GM21381 (cell line): ENCODE measurements at regions not wholly inside any gene's neighbourhood (a gene's known extent, or its start where the extent isn't known, plus 50 kb on each side); places are given as distances from the start of the nearest gene placed in this dataset.
"Not testable (repeated sequence)": the region's sequence is repeated elsewhere in the genome, so short reads cannot be mapped to it uniquely, and the experiment has no call there.

Source experiments
- ATAC-seq: cut with Tn5 transposase; IDR thresholded peaks from one replicate; pipeline ENCODE4 v1.9.1; 2021; ENCODE audit warnings: mild to moderate bottlenecking, moderate library complexity; ENCODE audit not compliant: unreplicated experiment

- not testable (repeated sequence) for ATAC-seq
Measured at GRCh38 chr14:30409508-30410015, 149.4 kb upstream of the G2E3 start.

- ATAC-seq = no peak
Measured at GRCh38 chr14:30410986-30411385, 148.0 kb upstream of the G2E3 start.

GRCh38 chr14:30413184-30413583 lies 145.8 kb upstream of the G2E3 start:
- not testable (repeated sequence) for ATAC-seq

DNA sequence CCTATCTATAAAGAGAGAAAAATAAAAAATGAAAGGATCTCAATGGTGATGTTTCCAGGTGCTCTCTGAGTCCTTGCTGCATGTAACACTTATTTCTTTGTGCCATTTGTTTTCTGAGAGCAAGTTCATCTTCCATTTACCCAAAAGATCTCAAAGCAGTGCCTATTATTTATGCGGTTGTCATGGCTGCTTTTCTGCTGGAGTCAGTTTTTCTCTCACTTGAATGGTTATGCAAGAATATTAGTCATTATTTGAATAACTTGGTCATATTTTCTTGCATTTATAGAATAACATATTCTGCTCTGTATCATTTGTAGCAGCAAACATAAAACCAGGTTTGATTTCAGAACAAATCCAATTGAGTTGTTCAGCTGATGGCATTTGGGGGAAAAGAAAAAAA lies 141.8 kb upstream of the G2E3 start:
- no peak for ATAC-seq

DNA sequence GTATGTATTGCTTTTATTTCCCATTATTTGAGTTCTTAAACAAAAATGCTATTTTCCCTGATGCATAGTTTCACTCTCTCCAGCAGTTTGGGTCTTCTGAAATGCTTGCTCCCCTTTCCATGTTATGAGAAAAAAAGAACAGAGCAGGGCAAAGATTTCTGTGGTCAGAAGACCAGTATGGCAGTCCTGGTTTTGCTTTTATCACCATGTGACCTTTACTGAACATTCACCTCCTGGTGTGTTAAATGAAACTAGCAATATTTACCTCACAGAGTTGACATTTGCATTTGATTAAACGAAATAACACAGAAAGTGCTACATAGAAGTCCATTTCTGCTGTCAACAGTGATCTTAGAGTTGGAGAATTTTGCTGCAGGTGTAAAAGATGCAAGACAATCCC lies 141.0 kb upstream of the G2E3 start:
- no peak for ATAC-seq

DNA sequence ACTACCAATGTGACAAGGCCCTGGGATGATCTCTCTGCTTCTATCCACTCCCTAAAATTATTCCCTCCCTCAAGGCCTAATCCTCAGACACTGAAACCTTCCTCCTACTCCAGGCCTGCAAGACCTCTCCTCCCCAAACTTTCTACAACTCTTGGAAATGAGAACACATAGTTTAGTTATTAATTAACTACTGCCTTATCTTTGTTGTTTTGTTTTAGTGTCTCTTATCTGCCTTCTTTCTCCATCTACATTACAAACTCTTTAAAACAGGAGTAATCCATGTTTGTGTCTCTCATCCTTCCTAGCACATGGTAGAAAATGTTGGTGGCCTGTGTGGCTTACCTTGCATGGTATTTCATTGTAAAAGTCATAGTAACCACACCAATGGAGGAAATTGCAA lies 139.9 kb upstream of the G2E3 start:
- no peak for ATAC-seq

GRCh38 chr14:30420515-30420914 lies 138.4 kb upstream of the G2E3 start:
- no peak for ATAC-seq

- no peak for ATAC-seq
Measured at GRCh38 chr14:30426463-30426862, 132.5 kb upstream of the G2E3 start.

- ATAC-seq = no peak
Measured at GRCh38 chr14:30427401-30427800, 131.6 kb upstream of the G2E3 start.

- no peak for ATAC-seq
Measured at GRCh38 chr14:30427846-30428245, 131.1 kb upstream of the G2E3 start.

DNA sequence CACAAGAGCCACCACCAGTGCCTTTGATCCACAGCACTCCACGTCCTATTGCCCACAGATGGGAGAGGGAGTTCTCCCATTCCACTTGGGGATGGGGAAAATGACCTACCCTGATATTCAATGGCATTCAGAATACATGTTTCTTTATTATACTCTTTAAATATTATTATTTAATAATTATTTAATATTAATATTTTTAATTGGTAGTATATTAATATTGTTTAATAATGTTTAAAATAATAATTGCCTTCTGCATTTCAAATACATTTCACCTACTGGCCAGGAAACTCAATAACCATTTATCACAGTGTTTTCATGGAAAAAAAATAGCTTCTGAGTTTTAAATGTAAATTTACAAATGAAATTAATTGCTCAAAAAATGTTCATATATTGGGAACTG lies 127.4 kb upstream of the G2E3 start:
- ATAC-seq = no peak

GRCh38 chr14:30440961-30441360 lies 118.0 kb upstream of the G2E3 start:
- ATAC-seq = no peak

- ATAC-seq = no peak
Measured at GRCh38 chr14:30443368-30444007, 115.5 kb upstream of the G2E3 start.

DNA sequence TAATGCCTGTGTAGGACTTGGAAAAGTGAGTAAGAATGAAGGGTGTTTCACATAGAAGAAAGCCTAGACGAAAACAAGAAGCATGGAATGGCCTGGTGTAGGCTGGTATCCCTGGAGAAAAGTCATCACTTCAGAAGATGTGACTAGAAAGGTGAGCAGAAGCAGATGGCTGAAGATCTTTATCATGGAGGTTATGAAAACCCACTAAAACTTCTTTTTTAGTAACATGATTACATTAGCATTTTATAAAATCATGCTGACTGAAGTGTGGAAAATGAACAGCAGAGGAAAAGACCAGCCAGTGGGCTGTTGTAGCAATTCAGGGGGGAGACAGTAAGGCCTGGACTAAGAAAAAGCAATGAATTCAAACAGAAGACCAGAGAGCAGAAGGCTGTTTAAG lies 114.5 kb upstream of the G2E3 start:
- no peak for ATAC-seq

DNA sequence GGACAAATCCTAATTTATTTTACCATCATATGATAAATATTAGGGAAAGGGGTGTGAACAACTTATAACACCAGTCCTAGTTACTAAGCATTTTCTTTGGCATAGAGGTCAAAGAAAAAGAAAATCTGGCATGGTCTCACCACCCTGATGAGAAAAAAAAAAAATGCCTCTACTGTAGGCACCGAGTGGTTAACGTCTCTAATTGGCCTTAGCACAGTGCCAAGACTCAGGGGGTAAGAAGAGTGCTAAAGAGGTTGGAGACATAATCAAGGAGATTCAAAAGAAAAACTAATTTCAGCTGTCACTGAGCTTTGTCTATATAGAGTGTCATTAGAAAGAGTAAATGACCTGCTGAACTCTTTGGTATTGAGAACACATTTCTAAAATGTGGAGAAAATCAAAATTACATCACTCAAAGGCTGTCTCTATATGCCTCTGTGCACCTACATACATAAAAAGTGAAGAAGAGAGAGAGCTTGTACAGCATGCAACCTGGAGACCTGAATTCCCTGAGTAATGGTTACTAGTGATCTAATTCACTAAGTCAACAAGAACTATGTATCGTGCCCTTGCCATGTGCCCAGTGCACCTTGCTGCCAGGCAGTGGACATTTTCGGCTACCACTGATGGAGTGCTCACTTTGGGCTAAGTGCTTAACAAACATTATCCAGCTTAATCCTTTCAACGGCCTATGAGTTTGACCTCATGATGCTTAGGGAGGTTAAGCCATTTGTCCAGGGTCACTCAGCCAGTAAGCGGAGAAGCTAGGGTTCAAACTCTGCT lies 113.8 kb upstream of the G2E3 start:
- ATAC-seq = no peak

DNA sequence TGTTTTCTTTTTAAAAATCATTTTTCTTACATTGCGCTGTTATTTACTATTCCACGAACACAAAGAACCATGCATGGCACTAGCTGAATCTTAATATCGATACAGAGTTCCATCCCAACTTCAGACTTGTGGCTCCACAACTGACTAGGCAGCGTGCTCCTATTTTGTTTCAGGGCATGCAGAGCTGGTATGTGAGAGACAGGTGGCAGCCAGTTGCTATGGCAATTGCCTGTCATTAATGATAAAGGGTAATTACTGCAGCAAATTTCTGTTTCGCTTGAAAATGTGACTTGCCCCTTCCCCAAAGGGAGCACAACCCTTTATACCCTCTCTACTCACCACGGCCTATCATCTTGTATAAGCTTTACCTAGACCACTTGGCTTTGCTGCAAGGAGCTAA lies 113.1 kb upstream of the G2E3 start:
- ATAC-seq = no peak

GRCh38 chr14:30450631-30451545 lies 108.1 kb upstream of the G2E3 start:
- ATAC-seq = no peak

GRCh38 chr14:30456296-30456695 lies 102.7 kb upstream of the G2E3 start:
- ATAC-seq = no peak

- no peak for ATAC-seq
Measured at GRCh38 chr14:30462358-30462757, 96.6 kb upstream of the G2E3 start.

DNA sequence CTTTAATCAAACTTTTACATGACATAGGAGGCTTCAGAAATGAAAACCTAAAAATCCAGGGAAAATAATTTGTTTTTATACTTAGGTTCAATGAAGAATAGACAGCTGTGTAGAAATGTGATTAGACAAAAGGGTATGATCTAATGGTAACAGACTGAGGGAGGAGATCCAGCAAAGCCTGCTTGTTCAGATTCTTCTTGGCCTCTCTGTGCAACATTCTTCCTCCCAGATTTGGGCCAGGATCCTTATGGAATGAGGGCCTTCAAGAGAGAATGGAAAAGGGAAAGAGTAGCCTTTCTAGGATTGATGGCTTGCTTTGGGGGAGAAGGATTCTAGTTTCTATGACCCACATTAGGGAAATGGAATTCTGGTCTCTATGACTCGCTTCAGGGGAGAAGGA lies 94.5 kb upstream of the G2E3 start:
- no peak for ATAC-seq

GRCh38 chr14:30468354-30468753 lies 90.6 kb upstream of the G2E3 start:
- no peak for ATAC-seq
